Karpas-422 (cell line): ENCODE measurements at regions not wholly inside any gene's neighbourhood (a gene's known extent, or its start where the extent isn't known, plus 50 kb on each side); places are given as distances from the start of the nearest gene placed in this dataset.
"Not testable (repeated sequence)": the region's sequence is repeated elsewhere in the genome, so short reads cannot be mapped to it uniquely, and the experiment has no call there.

Source experiments
- DNase-seq: peaks from one replicate; pipeline ENCODE4 v3.0.0-alpha.2; 2015
- H2AFZ ChIP-seq: fragments of 200-600 bp; sonication (generic); 2 replicates; pipeline ENCODE4 v1.6.1; 2014; ENCODE audit warnings: antibody characterized with exemption, low read length, mixed read lengths
- H3K27ac ChIP-seq: fragments of 200-600 bp; sonication (generic); 2 replicates; pipeline ENCODE4 v1.5.1; 2014; ENCODE audit warnings: mild to moderate bottlenecking, low read length, moderate library complexity
- H3K27me3 ChIP-seq: fragments of 200-600 bp; sonication (generic); 2 replicates; pipeline ENCODE4 v1.6.1; 2014; ENCODE audit warnings: low read length, mixed read lengths
- H3K36me3 ChIP-seq: fragments of 200-600 bp; sonication (generic); 2 replicates; pipeline ENCODE4 v1.6.1; 2014; ENCODE audit warnings: low read length, mixed read lengths; ENCODE audit not compliant: insufficient read depth
- H3K4me1 ChIP-seq: fragments of 200-600 bp; sonication (generic); 2 replicates; pipeline ENCODE4 v1.6.1; 2014; ENCODE audit warnings: mild to moderate bottlenecking, low read length, mixed read lengths
- H3K4me2 ChIP-seq: fragments of 200-600 bp; sonication (generic); 2 replicates; pipeline ENCODE4 v1.6.1; 2014; ENCODE audit warnings: low read length, low read depth, mild to moderate bottlenecking; ENCODE audit not compliant: poor library complexity, severe bottlenecking
- H3K4me3 ChIP-seq: fragments of 200-600 bp; sonication (generic); 2 replicates; pipeline ENCODE4 v1.5.1; 2014; ENCODE audit warnings: mild to moderate bottlenecking, antibody characterized with exemption, low read length, mixed read lengths
- H3K79me2 ChIP-seq: fragments of 200-600 bp; sonication (generic); 2 replicates; pipeline ENCODE4 v1.6.1; 2014; ENCODE audit warnings: mild to moderate bottlenecking, low read length, mixed read lengths
- H3K9ac ChIP-seq: fragments of 200-600 bp; sonication (generic); 2 replicates; pipeline ENCODE4 v1.6.0; 2014; ENCODE audit warnings: low read length
- H3K9me2 ChIP-seq: fragments of 200-600 bp; sonication (generic), shearing (Covaris generic); replicated peaks from 2 replicates; pipeline ENCODE4 v1.6.0; 2014; ENCODE audit warnings: mild to moderate bottlenecking, low read length, moderate library complexity; ENCODE audit not compliant: insufficient read depth
- H3K9me3 ChIP-seq: fragments of 300-700, 200-600 bp; sonication (generic); 2 replicates; pipeline ENCODE4 v1.6.1; 2014; ENCODE audit warnings: low read length, mixed read lengths
- H4K20me1 ChIP-seq: fragments of 200-600 bp; sonication (generic); 2 replicates; pipeline ENCODE4 v1.6.1; 2014; ENCODE audit warnings: mild to moderate bottlenecking, antibody characterized with exemption, low read length, low read depth; ENCODE audit not compliant: insufficient read depth

DNA sequence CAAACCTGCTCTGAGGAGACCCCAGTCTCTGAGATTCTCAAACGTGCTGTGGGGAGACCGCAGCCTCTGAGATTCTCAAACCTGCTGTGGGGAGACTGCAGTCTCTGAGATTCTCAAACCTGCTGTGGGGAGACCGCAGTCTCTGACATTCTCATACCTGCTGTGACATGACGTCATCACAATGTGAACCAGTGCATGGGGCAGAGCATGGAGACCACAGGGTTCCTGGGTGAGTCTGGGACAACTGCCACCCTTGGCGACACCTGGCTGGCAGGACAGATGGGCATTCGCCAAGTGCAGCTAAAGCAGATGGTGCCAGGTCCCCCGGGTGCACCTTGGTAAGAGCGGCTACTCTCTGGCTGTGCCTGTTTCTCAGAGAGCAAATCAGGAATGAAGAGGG is 98.8 kb downstream of the DLL1 start:
- H3K4me1 ChIP-seq, H3K79me2 ChIP-seq, H3K27ac ChIP-seq, H3K9me3 ChIP-seq, H3K36me3 ChIP-seq, H3K9ac ChIP-seq, H3K9me2 ChIP-seq, H3K4me3 ChIP-seq, H2AFZ ChIP-seq, DNase-seq, H4K20me1 ChIP-seq, H3K4me2 ChIP-seq: not testable (repeated sequence)
- H3K27me3 ChIP-seq: peaks cover 12% of the 10 kb centered on the region; the same call in 1 of the 2 replicates

DNA sequence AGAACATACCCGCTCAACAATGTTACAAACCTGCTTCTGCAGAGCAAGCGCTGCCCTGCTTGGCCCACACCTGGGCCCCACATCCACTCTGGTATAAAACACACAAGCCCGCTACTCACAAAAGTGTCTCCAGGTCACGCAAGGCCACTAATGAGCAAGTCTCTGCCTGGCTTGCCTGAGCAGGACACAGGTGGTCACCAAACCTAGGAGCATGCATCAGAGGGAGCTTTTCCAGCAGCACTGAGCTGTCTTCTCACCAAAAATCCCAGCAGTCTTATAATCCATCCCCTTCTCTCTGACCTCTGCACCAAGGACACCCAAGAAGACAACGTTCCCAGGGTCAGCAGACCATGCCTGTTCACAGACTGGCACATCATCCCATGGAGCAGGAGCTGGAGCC is 100.8 kb downstream of the DLL1 start:
- Histone ChIP-seq H3K9ac (no peak overlapping the region), H3K36me3 (no peaks in the 10 kb centered on the region), H3K4me2 (no peak overlapping the region), H3K9me2 (no peaks in the 10 kb centered on the region), H3K79me2 (no peaks in the 10 kb centered on the region), H2AFZ (no peak overlapping the region), H3K4me1 (no peaks in the 10 kb centered on the region), H3K4me3 (no peak overlapping the region), H3K9me3 (no peaks in the 10 kb centered on the region; the same call in 1 of the 2 replicates), H3K27me3 (0 out of 2 replicates have a peak, but pooled peaks cover 7% of the 10 kb centered on the region), H3K27ac (no peak overlapping the region), H4K20me1 (no peaks in the 10 kb centered on the region)
- DNase-seq: peak; percentile 5

DNA sequence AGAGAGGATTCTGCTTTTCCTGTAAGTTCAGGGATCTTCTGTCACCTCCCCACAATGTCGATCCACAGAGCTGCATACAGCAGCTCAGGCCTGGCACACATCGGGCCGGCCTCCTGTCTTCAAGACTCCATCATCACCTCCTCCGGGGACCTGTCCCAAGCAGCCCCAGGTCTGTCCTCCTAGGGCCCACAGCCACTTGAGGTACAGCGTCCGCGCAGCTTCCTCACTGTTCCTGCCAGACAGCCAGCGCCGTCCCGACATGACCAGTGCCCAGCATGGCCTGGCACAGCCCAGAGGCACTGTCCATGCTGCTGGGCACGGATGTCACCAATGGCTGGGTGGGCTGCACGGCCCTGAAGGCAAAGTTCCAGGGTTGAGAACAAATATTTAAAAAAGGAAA is 101.6 kb downstream of the DLL1 start:
- Histone ChIP-seq H3K79me2 (no peaks in the 10 kb centered on the region), H4K20me1 (no peaks in the 10 kb centered on the region), H3K9me2 (no peaks in the 10 kb centered on the region), H3K27ac (no peak overlapping the region), H3K27me3 (0 out of 2 replicates have a peak, but pooled peaks cover 4% of the 10 kb centered on the region), H2AFZ (no peak overlapping the region), H3K9me3 (no peaks in the 10 kb centered on the region; the same call in 1 of the 2 replicates), H3K36me3 (no peaks in the 10 kb centered on the region), H3K9ac (no peak overlapping the region), H3K4me3 (no peak overlapping the region), H3K4me2 (no peak overlapping the region), H3K4me1 (no peaks in the 10 kb centered on the region)
- peak; percentile 10 for DNase-seq

DNA sequence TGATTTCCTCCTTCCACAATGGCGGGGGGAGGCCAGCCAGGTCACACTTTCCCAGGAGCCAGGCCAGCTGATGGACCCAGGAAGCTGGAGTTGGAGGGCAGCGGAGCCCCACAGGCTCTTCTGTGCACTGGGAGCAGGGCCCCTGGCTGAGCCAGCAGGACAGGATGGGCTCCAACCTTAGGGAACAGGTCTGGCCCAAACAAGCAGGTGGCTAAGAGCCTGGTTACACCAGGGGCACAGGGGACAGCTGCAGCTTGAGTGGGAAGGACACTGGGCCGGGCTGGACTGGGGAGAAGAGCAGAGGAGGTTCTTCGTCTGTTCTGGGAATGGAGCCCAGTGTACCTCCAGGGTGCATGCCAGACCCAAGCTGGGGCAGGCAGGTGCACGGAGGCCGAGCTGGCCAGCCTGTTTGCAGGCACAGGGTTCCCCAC is 102.3 kb downstream of the DLL1 start:
- Histone ChIP-seq H3K36me3 (no peaks in the 10 kb centered on the region), H3K9me2 (no peaks in the 10 kb centered on the region), H3K27me3 (0 out of 2 replicates have a peak, but pooled peaks cover 3% of the 10 kb centered on the region), H3K4me2 (no peak overlapping the region), H3K79me2 (no peaks in the 10 kb centered on the region), H3K4me3 (no peak overlapping the region), H2AFZ (no peak overlapping the region), H3K9ac (no peak overlapping the region), H3K27ac (no peak overlapping the region), H3K4me1 (no peaks in the 10 kb centered on the region), H4K20me1 (no peaks in the 10 kb centered on the region), H3K9me3 (0 out of 2 replicates have a peak, but pooled peaks cover under 1% of the 10 kb centered on the region)
- no peak for DNase-seq

DNA sequence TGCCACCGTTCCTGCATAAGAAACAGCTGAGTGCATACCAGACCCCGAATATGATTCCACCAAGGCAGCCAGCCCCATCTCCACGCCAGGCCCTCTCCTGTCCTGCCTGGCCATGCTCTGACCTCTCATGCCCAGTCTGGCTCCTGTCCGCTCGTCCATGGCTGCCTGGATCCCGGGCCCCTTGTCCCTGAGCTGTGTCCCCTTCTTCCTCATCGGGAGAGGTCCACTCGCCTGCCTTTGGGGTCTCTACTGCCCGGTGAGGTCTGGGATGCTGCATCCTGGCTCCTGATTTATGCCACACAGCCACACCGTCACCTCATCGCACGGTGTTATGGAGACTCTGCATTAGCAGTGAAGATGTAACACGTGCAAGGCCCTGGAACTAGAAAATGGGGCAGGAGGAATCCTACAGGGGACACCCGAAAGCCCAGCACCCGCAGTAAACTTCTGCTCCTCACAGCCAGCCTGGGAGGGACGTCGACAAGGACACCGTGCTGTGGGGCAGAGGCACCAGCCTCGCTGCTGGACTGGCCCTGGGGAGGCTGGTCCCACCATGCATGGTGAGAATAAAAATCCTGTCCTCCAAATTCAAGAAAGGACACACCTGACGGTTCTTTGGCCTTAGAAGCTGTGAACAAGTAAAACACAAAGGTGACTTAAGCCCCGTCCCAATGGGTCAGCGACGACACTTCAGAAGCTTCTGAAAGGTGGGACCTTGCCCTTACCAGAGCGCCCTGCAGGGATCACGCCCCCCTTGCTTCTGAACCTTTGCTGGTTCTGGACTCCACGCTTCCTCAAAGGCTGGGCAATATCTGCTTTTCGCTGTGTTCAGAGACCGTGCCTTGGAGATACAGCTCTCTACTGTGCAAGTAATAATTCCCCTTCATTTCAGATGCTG is 103.0 kb downstream of the DLL1 start:
- no peak overlapping the region for H3K4me2 ChIP-seq
- peaks cover 5% of the 10 kb centered on the region; the same call in 1 of the 2 replicates for H3K9me3 ChIP-seq
- H3K36me3 ChIP-seq: no peaks in the 10 kb centered on the region
- no peak overlapping the region for H3K27ac ChIP-seq
- DNase-seq: no peak
- H4K20me1 ChIP-seq: no peaks in the 10 kb centered on the region
- no peaks in the 10 kb centered on the region for H3K9me2 ChIP-seq
- H3K9ac ChIP-seq: no peak overlapping the region
- H3K4me1 ChIP-seq: no peaks in the 10 kb centered on the region
- no peaks in the 10 kb centered on the region for H3K27me3 ChIP-seq
- no peak overlapping the region for H2AFZ ChIP-seq
- H3K79me2 ChIP-seq: no peaks in the 10 kb centered on the region
- H3K4me3 ChIP-seq: no peak overlapping the region

DNA sequence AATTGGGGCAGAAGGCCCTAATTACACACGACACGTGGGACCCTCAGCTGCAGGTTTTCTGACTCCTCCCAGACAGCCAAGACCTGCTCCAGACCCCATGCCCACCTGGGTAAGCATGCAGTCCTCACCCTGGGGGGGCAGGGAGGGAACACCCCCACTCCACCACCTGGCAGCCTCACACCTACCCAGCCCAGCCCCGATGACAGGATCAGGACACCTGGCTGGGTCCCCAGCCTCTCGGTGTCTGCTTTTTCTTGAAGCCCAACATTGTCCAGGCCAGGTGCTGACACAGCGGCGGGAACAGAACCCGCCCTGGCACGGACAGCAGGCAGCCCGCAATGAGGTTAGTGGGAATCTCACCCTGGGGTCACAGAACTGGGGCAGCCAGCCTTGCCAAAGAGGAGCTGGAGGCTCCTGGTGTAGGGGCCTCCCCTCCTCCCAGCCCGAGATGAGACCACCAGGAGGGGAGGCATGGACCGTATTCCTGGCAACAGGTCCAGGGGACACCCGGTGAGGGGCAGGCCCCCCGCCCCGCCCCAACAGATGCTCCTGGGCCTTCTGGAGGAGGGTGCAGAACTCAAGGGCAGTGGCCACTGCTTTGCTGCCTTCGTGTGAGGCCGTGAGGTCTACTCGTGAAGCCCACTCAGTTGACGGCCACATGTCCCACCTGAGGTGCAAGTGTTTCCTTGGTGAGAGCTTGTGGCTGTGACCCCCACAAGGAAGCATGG is 103.8 kb downstream of the DLL1 start:
- H3K36me3 ChIP-seq: no peaks in the 10 kb centered on the region
- no peaks in the 10 kb centered on the region for H4K20me1 ChIP-seq
- no peak overlapping the region for H3K4me2 ChIP-seq
- no peak overlapping the region for H2AFZ ChIP-seq
- no peak overlapping the region for H3K4me3 ChIP-seq
- no peaks in the 10 kb centered on the region for H3K27me3 ChIP-seq
- H3K9me3 ChIP-seq: peaks cover 5% of the 10 kb centered on the region; the same call in 1 of the 2 replicates
- no peaks in the 10 kb centered on the region for H3K9me2 ChIP-seq
- DNase-seq: no peak
- H3K79me2 ChIP-seq: no peaks in the 10 kb centered on the region
- H3K27ac ChIP-seq: no peak overlapping the region
- H3K9ac ChIP-seq: no peak overlapping the region
- no peaks in the 10 kb centered on the region for H3K4me1 ChIP-seq

DNA sequence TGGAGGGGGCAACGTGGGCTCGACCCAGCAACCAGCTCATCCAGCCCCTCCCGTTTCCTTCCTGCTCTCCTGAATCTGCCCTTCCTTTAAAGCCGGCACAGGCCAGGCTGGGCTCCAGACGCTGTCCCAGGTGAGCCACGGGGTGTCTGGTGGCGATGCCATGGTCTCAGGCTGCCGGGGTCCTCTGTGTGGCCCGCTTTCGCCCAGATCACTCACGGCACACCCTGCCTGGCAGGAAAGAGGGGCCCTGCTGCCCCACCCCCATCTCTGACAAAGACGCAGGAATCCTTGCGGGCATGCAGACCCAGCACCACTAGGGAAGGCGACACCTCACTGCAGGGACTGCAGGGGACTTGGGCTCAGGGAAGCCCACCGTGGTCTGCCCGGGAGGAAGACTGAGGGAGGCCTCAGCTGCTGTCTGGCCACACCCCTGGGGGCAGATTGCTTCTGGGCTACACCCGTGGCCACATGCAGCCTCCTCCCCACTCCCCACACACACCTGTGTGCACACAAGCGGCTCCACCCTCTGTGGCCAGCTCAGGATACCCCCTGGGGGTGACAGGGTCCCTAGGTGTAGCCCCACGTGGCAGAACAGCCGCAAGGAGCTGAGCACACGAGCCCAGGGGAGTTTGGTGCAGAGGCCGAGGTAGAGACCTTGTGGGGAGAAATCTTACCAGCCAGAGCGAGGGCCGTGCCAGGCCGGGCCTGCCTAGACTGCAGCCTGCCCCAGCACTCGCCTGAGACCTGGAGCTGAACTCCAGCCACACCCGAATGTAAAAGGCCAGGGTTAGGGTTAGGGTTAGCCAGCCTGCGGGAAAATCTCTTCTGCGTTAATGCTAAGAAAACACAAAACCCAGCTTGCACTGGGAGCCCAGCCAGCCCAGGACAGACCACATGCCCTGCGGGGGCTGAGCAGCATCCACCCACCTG is 104.6 kb downstream of the DLL1 start:
- no peaks in the 10 kb centered on the region for H3K27me3 ChIP-seq
- H3K9me2 ChIP-seq: no peaks in the 10 kb centered on the region
- no peaks in the 10 kb centered on the region for H3K36me3 ChIP-seq
- no peaks in the 10 kb centered on the region for H3K4me1 ChIP-seq
- no peak overlapping the region for H3K4me2 ChIP-seq
- H2AFZ ChIP-seq: no peak overlapping the region
- no peaks in the 10 kb centered on the region for H4K20me1 ChIP-seq
- DNase-seq: no peak
- H3K9ac ChIP-seq: no peak overlapping the region
- no peak overlapping the region for H3K4me3 ChIP-seq
- H3K27ac ChIP-seq: no peak overlapping the region
- no peaks in the 10 kb centered on the region for H3K79me2 ChIP-seq
- peaks cover 5% of the 10 kb centered on the region; the same call in 1 of the 2 replicates for H3K9me3 ChIP-seq
